GM18951 (cell line): ENCODE measurements at regions not wholly inside any gene's neighbourhood (a gene's known extent, or its start where the extent isn't known, plus 50 kb on each side); places are given as distances from the start of the nearest gene placed in this dataset.

Experiments used
- POLR2A ChIP-seq: IDR thresholded peaks from 4 replicates; pipeline ENCODE4 v1.6.1; 2011; ENCODE audit warnings: mild to moderate bottlenecking; ENCODE audit not compliant: insufficient read length, insufficient read depth; ENCODE audit errors: extremely low read depth
- in situ Hi-C: fragments of 300-500 bp; cut with MboI; formaldehyde crosslinking; loops from one replicate; pipeline ENCODE4 v1.12.0; 2022; ENCODE audit warnings: low sequenced_read_pairs, mixed read lengths, inconsistent platforms; ENCODE audit not compliant: unreplicated experiment

GRCh38 chr16:74100395-74101326 lies 196.0 kb upstream of the PSMD7 start:
- in situ Hi-C loops = no loop called here

DNA sequence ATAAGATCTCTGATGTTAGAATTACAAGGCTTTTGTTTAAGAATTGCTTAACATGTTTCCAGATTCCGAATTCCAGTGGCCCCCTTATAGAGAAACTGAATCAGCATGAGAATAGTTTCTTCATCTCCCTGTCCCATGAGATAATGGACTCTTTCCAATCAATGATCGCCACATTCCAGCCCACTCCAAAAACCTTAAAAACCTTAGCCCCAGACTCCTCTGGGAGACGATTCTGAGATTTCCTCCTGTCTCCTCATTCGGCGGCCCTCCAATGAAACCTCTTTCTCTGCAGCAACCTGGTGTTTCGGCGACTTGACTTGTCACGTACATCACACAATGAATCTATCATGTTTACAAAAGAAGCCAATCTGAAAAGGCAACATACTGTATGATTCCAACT lies 197.1 kb upstream of the PSMD7 start:
- in situ Hi-C loops = no loop called here
- no peak for TF ChIP-seq POLR2A

More at GRCh38 chr16:74100395-74101326, 196.0 kb upstream of the PSMD7 start:
- no peak for TF ChIP-seq POLR2A

DNA sequence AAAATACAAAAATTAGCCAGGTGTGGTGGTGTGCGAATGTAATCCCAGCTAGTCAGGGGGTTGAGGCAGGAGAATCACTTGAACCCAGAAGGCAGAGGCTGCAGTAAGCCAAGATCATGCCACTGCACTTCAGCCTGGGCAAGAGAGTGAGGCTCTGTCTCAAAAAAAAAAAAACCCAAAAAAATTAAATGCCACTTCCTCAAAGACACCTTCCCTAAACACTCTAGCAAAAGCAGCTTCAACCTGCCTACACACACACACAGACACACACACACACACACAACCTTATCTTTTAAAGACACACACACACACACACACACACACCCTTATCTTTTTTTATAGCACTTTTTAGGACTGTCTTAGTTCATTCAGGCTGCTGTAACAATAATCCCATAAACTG lies 201.7 kb upstream of the PSMD7 start:
- in situ Hi-C loops = no loop called here
- no peak for TF ChIP-seq POLR2A

- in situ Hi-C loops = no loop called here
- no peak for TF ChIP-seq POLR2A
These were observed 202.1 kb upstream of the PSMD7 start for GRCh38 chr16:74094514-74094913.

DNA sequence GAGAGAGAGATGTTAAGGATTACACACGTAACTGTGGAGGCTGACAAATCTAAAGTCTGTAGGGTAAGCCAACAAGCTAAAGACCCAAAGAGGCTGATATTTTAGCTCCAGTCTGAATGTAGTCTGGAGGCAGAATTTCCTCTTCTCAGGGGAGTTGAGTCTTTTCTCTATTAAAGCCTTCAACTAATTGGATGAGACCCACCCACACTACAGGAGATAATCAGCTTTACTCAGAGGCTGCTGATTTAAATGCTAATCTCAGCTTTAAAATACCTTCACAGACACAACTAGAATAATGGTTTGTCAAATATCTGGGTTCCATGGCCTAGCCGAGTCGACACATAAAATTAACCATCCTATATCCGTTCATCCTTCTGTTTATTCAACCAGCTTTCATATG lies 204.3 kb upstream of the PSMD7 start:
- TF ChIP-seq POLR2A = no peak
- in situ Hi-C loops = no loop called here

GRCh38 chr16:74090871-74091270 lies 205.7 kb upstream of the PSMD7 start:
- TF ChIP-seq POLR2A = no peak
- in situ Hi-C loops = no loop called here

GRCh38 chr16:74083541-74083940 lies 213.1 kb upstream of the PSMD7 start:
- in situ Hi-C loops = no loop called here
- TF ChIP-seq POLR2A = no peak

DNA sequence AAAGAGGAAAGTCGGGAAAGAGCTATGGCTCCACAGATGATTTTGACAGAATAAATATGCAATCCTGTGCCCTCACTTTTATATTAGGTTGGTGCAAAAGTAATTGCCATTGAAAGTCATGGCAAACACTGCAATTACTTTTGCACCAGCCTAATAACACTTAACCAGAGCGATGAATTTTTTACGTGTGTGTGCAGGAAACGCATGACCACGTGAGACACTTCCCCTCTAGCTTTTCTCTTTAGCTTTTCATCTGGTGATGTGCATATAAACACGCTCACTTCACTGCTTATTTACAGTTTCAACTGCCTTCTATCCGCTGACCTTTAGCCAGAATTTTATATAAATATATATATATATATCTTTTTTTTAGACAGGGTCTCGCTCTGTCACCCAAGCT lies 216.3 kb upstream of the PSMD7 start:
- no peak for TF ChIP-seq POLR2A
- in situ Hi-C loops = no loop called here

- no peak for TF ChIP-seq POLR2A
- in situ Hi-C loops = no loop called here
These were observed 217.4 kb upstream of the PSMD7 start for GRCh38 chr16:74079232-74079586.

- in situ Hi-C loops = no loop called here
- TF ChIP-seq POLR2A = no peak
These were observed 217.9 kb upstream of the PSMD7 start for GRCh38 chr16:74078511-74079231.

GRCh38 chr16:74076568-74076967 lies 220.0 kb upstream of the PSMD7 start:
- no peak for TF ChIP-seq POLR2A
- in situ Hi-C loops = no loop called here

- in situ Hi-C loops = no loop called here
- no peak for TF ChIP-seq POLR2A
These were observed 221.2 kb upstream of the PSMD7 start for GRCh38 chr16:74075393-74075792.

DNA sequence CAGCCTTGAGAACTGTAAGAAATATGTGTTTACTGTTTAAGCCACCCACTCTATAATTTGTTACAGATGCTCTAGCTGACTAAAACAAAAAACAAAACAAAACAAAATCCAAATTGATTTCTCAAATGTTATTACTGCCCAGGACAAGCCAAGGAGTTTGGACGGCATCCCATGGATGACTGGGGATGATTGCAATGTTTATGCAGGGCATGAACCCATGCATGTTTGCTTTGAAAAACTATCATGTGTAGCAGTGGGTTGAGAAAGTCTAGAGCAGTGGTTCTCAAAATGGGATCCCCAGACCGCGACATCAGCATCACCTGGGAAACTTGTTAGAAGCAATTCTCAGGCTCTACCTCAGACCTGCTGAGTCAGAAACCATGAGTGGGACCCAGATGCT lies 223.2 kb upstream of the PSMD7 start:
- TF ChIP-seq POLR2A = no peak
- in situ Hi-C loops = no loop called here
